PC-3 (cell line): ENCODE measurements at regions not wholly inside any gene's neighbourhood (a gene's known extent, or its start where the extent isn't known, plus 50 kb on each side); places are given as distances from the start of the nearest gene placed in this dataset.

Source experiments
- ATAC-seq: fragments of 200-7000 bp; cut with Tn5 transposase; 2 replicates; pipeline ENCODE4 v1.9.1; 2020; ENCODE audit warnings: mild to moderate bottlenecking, moderate library complexity
- BruUV-seq: library from RNA; stranded (reverse); fragments of 400-500 nt; replicated peaks from 2 replicates; lab custom pipeline; 2021; lab: Mats Ljungman, UMichigan
- CTCF ChIA-PET: fragments of 300-600 bp; sonication (Branson Sonifier 250); formaldehyde crosslinking; loops from one replicate; lab custom pipeline; 2022; ENCODE audit warnings: antibody characterized with exemption; lab: Charles Lee
- POLR2A ChIA-PET: fragments of 300-600 bp; sonication (Branson Sonifier 250); formaldehyde crosslinking; loops from one replicate; lab custom pipeline; 2022; ENCODE audit warnings: antibody characterized with exemption; ENCODE audit not compliant: unreplicated experiment; lab: Charles Lee
- DNase-seq: peaks from one replicate; pipeline ENCODE4 v3.0.0-alpha.2; 2015
- H2AFZ ChIP-seq: fragments of 300-600 bp; sonication (generic); 2 replicates; pipeline ENCODE4 v1.6.0; 2016; ENCODE audit warnings: antibody characterized with exemption, low read length
- H3F3A ChIP-seq: fragments of 300-600 bp; sonication (generic); one replicate; pipeline ENCODE4 v1.6.0; 2017; ENCODE audit warnings: antibody characterized with exemption, low read length, control low read depth, mild to moderate bottlenecking; ENCODE audit not compliant: unreplicated experiment
- H3K27ac ChIP-seq: fragments of 300-600 bp; sonication (generic); 2 replicates; pipeline ENCODE4 v1.5.1; 2016; ENCODE audit warnings: mild to moderate bottlenecking, low read length
- H3K27me3 ChIP-seq: fragments of 300-600 bp; sonication (generic); 2 replicates; pipeline ENCODE4 v1.6.1; 2016; ENCODE audit warnings: low read length, mixed read lengths
- H3K36me3 ChIP-seq: fragments of 300-600 bp; sonication (generic); 2 replicates; pipeline ENCODE4 v1.6.1; 2016; ENCODE audit warnings: low read depth, mixed run types, low read length, mixed read lengths
- H3K4me1 ChIP-seq: fragments of 300-600 bp; sonication (generic); 2 replicates; pipeline ENCODE4 v1.5.1; 2016; ENCODE audit warnings: low read length; ENCODE audit not compliant: insufficient read depth
- H3K4me2 ChIP-seq: fragments of 300-600 bp; sonication (generic); 2 replicates; pipeline ENCODE4 v1.6.0; 2016; ENCODE audit warnings: low read length
- H3K4me3 ChIP-seq: fragments of 300-600 bp; sonication (generic); 2 replicates; pipeline ENCODE4 v1.5.1; 2016; ENCODE audit warnings: mild to moderate bottlenecking, low read length, mixed read lengths
- H3K79me2 ChIP-seq: fragments of 300-600 bp; sonication (generic); 2 replicates; pipeline ENCODE4 v1.6.1; 2017; ENCODE audit warnings: low read length, mixed read lengths
- H3K9ac ChIP-seq: fragments of 300-600 bp; sonication (generic); 2 replicates; pipeline ENCODE4 v1.6.0; 2016; ENCODE audit warnings: mild to moderate bottlenecking, low read length
- H3K9me2 ChIP-seq: fragments of 300-600 bp; sonication (generic); replicated peaks from 2 replicates; pipeline ENCODE4 v1.6.1; 2016; ENCODE audit warnings: mixed run types, low read length, mixed read lengths
- H3K9me3 ChIP-seq: fragments of 300-600 bp; sonication (generic); 2 replicates; pipeline ENCODE4 v1.6.1; 2016; ENCODE audit warnings: low read length, mixed read lengths
- H4K20me1 ChIP-seq: fragments of 300-600 bp; sonication (generic); 2 replicates; pipeline ENCODE4 v1.6.1; 2016; ENCODE audit warnings: low read length, mixed read lengths
- EZH2 ChIP-seq: fragments of 300-600 bp; sonication (generic); IDR thresholded peaks from one replicate; pipeline ENCODE4 v1.6.1; 2017; ENCODE audit warnings: antibody characterized with exemption, mild to moderate bottlenecking, low read length; ENCODE audit not compliant: unreplicated experiment
- EZH2phosphoT487 ChIP-seq: fragments of 300-600 bp; sonication (generic); IDR thresholded peaks from 2 replicates; pipeline ENCODE4 v1.6.1; 2018; ENCODE audit warnings: mild to moderate bottlenecking, antibody characterized with exemption, low read length, borderline replicate concordance
- intact Hi-C: fragments of 100-400 bp; cut with micrococcal nuclease; formaldehyde crosslinking; loops from 2 replicates; pipeline ENCODE4 v1.9.0; 2023
- TF ChIP-seq, protein P1 (sequence below): fragments of 300-600 bp; sonication (generic); conservative IDR thresholded peaks from 2 replicates; pipeline ENCODE4 v1.5.1; 2017; ENCODE audit warnings: antibody characterized with exemption, low read depth, mild to moderate bottlenecking, low read length

DNA sequence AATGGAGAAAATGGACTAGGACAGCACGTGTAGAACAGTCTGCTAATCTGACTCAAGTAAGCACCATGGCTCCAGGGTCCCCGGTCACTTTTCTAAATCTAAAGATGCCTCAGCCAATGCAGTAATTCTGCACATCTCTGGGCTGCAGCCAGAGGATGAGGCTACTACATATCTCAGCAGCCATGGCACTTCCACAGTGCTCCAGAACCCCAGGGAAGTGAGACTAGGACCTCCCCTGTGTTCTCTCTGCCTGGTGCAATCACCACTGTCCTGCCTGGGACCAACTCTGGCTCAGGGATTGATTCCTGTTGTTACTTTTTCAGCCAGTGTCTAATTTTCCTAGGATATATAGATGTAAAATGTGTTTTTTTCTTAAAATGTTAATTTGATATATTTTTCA, 129.4 kb upstream of the TOP3B start:
- intact Hi-C loops, result loop anchor here (5.0 kb wide), 1 partner anchor 35 kb away; no protein-coding TSS in a partner anchor
- Histone ChIP-seq H4K20me1 (no peaks in the 10 kb centered on the region), H2AFZ (no peak overlapping the region), H3F3A (no peaks in the 10 kb centered on the region), H3K4me1 (peaks cover 26% of the 10 kb centered on the region), H3K9me3 (no peaks in the 10 kb centered on the region), H3K9ac (0 out of 2 replicates have a peak overlapping the region, but pooled peaks have one; percentile 13), H3K4me3 (no peak overlapping the region), H3K36me3 (no peaks in the 10 kb centered on the region), H3K9me2 (no peaks in the 10 kb centered on the region), H3K79me2 (no peaks in the 10 kb centered on the region), H3K27me3 (no peaks in the 10 kb centered on the region), H3K27ac (peak overlapping the region; percentile 97), H3K4me2 (peak overlapping the region; percentile 75; the same call in 1 of the 2 replicates)
- TF ChIP-seq EZH2 (no peak), EZH2phosphoT487 (no peak)
- TF ChIP-seq, protein P1, sequence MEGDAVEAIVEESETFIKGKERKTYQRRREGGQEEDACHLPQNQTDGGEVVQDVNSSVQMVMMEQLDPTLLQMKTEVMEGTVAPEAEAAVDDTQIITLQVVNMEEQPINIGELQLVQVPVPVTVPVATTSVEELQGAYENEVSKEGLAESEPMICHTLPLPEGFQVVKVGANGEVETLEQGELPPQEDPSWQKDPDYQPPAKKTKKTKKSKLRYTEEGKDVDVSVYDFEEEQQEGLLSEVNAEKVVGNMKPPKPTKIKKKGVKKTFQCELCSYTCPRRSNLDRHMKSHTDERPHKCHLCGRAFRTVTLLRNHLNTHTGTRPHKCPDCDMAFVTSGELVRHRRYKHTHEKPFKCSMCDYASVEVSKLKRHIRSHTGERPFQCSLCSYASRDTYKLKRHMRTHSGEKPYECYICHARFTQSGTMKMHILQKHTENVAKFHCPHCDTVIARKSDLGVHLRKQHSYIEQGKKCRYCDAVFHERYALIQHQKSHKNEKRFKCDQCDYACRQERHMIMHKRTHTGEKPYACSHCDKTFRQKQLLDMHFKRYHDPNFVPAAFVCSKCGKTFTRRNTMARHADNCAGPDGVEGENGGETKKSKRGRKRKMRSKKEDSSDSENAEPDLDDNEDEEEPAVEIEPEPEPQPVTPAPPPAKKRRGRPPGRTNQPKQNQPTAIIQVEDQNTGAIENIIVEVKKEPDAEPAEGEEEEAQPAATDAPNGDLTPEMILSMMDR, result no peak
- ATAC-seq, result no peak
- no TSS peak for BruUV-seq
- no peak for DNase-seq
- ChIA-PET POLR2A (no interaction called here), CTCF (interaction anchor here (0.6 to 1.2 kb wide), 2 partner anchors 25 to 96 kb away, joined by 3 read pairs; no protein-coding TSS in a partner anchor)

DNA sequence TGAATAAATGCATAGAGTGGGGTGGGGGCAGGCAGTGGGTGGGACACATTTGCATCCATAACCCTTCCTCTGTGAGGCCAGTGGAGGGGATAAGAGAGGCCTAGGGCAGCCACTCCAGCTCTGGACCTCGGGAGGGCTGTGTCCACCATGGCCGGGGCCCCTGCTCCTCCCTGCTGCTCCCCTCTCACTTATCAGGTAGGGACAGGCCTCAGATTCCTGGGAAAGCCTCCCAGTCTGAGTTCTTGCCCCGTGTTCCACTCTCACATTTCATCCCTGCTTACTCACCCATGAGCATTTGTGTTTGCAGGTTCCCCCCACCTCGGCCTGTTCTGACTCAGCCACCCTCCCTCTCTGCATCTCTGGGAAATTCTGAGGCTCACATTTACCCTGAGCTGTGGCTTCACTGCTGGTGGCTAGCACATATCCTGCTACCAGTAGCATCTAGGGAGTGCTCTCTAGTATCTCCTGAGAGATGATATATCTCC, 128.7 kb upstream of the TOP3B start:
- ChIA-PET POLR2A (no interaction called here), CTCF (interaction anchor here (0.6 to 1.3 kb wide), 7 partner anchors 11 to 96 kb away, joined by 3 to 14 read pairs (median 3); no protein-coding TSS in a partner anchor)
- intact Hi-C loops, result loop anchor here (5.0 kb wide), 1 partner anchor 36 kb away; no protein-coding TSS in a partner anchor
- Histone ChIP-seq H3K27me3 (no peaks in the 10 kb centered on the region), H3K9me2 (no peaks in the 10 kb centered on the region), H3K9me3 (no peaks in the 10 kb centered on the region), H3K4me1 (peaks cover 26% of the 10 kb centered on the region), H3K4me3 (peak overlapping the region; percentile 31; the same call in 1 of the 2 replicates), H2AFZ (peak overlapping the region; percentile 46), H3K9ac (peak overlapping the region; percentile 83), H3K4me2 (peak overlapping the region; percentile 75), H3K36me3 (no peaks in the 10 kb centered on the region), H3K27ac (peak overlapping the region; percentile 97), H3K79me2 (no peaks in the 10 kb centered on the region), H4K20me1 (no peaks in the 10 kb centered on the region), H3F3A (no peaks in the 10 kb centered on the region)
- ATAC-seq (peak; percentile 86), DNase-seq (peak; percentile 83)
- no peak for TF ChIP-seq EZH2phosphoT487
- TF ChIP-seq EZH2, result no peak
- TF ChIP-seq, protein P1, result no peak
- no TSS peak for BruUV-seq
